ENCODE measurements at regions not wholly inside any gene's neighbourhood (a gene's known extent, or its start where the extent isn't known, plus 50 kb on each side); places are given as distances from the start of the nearest gene placed in this dataset.

DNA sequence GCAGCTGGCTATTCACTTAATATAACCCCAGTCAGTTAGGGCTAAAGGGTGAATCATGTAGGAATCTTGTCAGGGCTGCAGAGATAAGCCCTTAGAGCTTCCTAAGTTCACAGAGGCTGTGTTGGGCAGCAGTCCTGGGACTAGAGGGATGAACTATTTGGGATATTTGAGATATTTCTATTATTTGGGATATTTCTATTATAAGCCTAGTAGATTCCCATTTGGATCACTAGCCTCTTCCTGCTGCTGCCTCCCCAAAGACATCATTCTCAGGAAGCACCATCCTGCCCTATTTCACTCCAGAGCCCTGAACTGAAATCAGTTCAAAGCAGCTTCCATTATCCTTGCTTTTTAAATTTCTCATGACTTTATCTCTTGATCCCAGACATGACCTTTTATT, 501.3 kb downstream of the NUF2 start:
- DNase-seq: no peak

DNA sequence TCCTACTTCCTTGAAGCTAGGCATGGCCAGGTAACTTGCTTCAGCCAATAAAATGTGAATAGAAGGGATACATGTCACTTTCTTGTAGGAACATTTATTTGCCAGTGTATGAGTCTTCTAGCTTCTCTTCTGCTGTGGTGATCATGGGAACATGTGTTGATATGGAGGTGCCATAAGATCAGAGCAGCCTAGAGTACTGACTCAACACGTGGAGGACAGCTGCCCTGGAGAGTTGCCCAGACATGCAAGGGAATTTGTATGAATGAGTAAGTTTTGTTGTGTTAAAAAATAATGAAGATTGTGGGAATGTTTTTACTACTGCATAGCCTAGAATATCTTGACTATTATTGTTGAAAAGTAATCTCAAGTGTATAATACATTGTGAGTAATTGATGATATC, 502.3 kb downstream of the NUF2 start:
- peak; percentile 96 for DNase-seq

DNA sequence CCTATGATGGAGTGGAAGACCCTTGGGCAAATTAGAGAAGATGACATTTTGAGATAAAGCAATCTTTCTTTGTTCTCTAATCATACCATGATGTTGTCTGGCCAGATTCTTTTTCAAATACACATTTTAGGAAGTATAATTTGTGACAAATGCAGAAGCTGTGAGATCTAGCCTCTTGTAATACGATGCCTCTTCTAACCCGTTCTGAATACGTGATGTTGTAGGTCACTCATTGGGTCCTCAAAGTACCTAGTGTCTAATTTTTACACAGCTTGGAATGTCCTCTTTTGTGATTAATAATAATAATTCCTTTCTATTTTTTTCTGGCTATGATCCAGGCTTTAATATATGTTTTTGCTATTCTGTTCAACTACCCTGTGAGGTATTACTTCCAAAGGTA, 502.7 kb downstream of the NUF2 start:
- no peak for DNase-seq

DNA sequence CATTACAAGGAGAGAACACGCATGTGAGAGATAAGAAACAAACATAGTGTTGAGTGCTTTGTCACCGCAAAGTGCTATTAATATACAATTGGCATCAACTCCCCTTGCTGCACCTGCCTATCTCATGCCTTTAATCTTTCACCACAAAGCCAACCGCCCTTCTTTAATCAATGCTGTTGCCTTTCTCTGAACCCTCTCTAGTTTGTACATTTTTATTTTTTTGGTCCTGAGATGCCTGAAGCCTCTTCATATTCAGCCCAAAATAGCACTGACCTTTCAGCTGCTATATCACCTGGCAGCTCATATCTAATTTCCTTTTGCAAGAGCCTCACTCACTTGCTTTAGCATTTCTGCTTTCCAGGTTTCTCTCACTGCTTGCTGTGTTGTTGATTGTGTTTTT, 504.7 kb downstream of the NUF2 start:
- no peak for DNase-seq

DNA sequence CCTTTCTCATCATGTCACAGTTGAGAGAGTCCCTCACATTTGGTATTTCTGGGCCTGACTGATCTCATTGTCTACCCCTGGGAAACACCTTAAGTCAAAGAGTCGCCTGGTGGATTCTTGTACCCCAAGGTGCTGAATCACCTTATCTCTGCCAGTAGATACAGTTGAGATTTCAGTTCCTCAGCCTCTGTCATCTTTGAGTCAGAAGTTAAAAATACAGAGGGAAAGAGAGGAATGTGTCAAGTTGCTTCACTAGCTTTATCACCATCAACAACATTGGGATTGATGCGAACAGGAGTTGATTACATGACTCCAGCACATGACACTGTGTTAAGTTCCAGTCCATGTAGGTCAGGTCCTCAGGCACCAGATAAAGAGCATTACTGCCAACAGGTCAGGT, 513.0 kb downstream of the NUF2 start:
- DNase-seq: peak; percentile 18

DNA sequence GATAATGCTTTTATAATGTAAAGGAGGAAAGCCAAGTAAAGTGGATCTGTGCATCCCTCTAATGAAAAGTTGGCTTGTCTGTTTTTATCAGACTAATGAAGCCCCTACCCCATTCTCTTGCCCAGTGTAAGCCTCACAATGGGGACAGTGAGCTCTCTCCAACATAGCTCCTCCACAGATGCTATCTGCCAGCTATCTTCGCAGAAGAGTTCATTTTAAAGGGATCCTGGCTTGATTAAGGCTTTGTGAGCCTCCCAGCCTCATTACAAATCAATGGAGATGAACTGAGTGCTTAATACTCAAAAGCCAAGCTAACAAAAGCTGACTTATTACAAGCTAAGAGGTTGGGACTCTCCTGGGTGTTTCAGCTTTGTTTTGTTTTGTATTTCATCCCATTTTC, 514.7 kb downstream of the NUF2 start:
- no peak for DNase-seq

DNA sequence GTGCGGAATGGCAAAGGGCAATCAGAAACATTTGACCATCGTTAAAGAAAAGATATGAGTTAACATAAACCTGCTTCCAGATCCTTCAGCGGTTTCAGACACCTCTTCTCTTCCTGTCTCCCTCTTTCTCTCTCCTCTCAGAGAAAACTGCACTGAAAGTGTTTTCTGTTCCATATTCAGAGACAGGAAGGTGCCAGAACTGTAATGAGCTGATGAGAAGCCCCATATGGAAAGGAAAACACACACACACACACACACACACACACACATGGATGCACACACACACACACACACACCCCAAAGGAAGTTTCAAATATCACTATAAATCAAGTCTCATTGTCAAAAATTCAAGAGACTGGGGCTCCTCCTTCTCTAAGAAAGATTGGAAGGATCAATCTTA, 515.5 kb downstream of the NUF2 start:
- no peak for DNase-seq

DNA sequence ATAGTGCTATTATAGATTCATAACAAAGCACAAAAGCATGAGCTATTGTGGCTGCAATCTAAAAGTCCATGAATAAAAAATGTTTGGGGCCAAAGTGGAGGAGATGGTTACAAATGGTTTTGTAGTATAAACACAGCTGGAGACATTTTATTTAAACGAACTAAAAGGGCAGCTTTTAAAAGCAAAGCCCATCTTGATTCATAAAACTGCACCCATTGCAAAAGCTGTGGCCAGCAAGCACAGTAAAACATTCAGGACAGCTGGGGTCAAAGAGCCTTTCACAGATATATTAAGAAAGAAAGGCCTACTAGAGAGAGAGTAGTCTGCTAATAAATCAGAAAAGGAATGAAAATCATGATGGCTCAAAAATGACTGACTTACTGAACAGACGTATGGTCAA, 520.8 kb downstream of the NUF2 start:
- peak; percentile 51 for DNase-seq

DNA sequence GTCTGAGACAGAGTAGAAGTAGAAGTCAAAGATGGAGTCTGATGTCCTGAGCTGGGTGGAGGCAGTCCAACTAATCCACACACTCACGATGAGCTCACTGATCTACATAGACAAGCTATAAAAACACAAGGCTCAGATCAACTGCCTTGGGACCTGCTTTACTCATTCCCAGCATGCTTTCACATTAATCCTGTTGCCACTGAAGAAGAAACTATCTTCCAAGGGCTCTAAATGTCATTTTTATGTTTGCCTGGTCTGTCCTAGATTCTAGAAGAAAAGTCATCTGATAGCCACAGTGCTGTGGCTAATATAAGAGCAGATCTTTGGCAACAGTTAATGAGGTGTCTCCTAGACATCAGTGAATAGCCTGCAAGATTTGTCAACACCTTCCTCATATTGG, 522.7 kb downstream of the NUF2 start:
- DNase-seq: peak; percentile 90

DNA sequence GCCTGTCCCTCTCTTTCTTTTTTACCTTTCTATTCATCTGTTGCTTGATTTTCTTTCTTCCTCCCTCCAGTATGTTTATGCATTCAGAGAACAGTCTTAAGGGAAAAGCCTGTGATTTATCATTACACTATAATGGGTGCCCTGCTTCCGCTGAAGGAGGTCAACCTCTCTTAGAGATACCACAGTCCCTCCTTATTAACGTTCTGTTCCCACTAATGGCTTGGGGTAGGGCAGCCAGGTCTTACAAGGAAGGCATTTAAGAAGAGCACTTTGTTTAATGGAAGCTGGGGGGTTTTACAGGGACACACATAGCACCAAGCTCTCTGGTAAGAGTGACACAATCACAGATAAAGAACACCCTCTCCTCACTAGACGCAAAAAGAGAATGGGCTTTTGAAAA, 523.5 kb downstream of the NUF2 start:
- no peak for DNase-seq

DNA sequence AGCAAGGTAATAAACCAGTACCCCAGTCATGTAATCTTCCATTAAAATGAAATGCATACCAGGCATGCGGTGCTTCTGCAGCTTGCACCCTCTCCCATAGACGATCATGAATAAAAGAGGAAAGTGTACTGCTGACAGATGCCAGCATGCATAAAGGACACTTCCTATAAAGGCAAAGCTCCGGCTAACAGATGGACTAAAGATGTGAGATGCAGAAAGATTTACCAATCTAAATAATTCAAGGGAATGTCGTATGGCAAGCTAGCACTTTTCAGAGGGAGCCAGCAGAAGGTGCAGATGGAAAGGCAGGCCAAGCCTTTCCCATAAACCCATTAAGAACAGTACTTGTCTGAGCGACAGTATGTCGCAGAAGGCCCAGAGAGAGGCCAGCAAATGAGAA, 542.0 kb downstream of the NUF2 start:
- DNase-seq: no peak

DNA sequence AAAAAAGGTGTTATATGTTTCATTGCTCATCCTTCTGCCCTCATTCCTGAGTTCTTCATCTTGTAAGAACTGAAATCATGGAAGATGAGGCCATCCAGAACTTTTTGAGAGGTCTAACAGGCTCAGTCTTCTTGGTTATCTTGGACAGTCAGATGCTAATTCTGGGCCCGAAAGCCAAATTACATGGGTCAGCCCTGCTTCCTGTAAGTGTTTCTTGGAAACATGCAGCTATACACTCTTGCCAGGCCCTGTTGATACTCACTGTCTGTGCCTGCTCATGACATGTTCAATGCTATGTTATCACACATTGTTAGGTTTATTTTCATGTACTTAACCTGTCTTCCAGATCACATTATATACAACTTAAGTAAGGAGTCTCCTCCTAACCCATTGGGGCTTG, 542.5 kb downstream of the NUF2 start:
- no peak for DNase-seq

DNA sequence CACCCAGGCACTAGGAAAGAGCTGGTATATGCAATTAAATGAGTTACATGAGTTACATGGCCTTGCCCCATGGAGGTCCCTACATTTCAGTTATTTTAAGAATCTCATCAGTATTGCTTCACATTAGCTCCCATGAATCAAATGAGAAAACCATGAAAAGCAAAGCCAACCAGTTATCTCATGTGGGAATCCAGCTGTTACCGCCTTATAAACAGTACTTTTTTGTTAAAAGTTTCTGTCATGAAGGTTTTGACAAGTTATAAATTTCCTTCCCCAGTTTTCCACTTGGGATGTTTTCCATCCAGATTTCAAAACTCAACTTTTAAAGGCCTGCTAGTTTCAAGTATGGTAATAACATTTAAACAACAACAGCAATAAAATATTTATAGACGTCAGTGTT, 544.8 kb downstream of the NUF2 start:
- no peak for DNase-seq

DNA sequence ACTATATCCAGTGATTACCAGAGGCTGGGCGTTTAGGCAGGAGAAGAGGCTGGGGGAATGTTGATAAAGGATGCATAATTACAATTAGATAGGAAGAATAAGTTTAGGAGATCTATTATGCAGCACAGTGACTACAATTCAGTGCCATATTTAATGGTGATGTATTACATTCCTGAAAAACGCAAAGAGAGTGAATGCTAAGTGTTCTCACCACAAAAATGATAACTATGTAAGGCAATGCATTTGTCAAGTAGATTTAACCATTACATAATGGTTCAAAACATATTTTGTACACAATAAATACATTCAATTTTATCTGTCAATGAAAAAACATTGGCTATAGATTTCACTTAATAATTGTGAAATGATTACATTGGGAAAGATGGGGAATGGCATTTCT, 548.9 kb downstream of the NUF2 start:
- DNase-seq: peak; percentile 73

DNA sequence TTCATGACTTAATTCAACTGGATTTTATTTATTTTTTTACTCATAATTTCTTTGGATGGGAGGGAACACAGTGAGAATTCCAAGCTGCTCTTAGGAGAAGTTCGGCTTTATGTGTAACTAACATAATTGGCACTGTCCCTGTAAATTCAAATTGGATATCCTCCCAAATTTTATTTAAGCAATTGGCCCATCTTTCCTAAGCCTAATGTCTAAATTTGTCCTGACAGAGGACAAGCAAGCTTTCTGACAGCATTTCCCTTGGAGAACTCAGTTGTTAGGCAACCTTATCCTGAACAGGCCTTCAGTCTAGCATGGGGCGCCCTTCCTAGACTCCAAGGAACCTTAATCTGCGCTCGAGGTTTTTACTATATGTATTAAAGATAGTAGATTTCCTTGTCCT, 550.3 kb downstream of the NUF2 start:
- peak; percentile 33 for DNase-seq

DNA sequence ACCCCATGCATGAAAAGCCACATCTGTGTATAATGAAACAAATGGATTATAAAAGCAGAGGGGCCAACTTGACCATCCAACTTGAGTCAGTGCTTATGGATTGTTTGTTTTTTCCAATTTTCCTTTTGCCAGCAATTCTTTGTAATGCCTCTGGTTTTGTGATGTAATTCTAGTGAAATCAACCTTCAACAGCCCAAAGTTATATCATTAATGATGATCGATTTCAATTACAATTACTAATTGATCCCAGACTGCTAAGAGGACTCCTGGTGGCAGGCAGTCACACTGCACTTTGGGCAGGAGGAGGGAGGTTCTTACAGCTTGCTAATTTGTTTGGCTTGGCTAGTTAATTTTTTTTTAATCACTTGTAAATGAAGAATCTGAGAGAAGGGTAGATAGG, 552.3 kb downstream of the NUF2 start:
- DNase-seq: peak; percentile 34

DNA sequence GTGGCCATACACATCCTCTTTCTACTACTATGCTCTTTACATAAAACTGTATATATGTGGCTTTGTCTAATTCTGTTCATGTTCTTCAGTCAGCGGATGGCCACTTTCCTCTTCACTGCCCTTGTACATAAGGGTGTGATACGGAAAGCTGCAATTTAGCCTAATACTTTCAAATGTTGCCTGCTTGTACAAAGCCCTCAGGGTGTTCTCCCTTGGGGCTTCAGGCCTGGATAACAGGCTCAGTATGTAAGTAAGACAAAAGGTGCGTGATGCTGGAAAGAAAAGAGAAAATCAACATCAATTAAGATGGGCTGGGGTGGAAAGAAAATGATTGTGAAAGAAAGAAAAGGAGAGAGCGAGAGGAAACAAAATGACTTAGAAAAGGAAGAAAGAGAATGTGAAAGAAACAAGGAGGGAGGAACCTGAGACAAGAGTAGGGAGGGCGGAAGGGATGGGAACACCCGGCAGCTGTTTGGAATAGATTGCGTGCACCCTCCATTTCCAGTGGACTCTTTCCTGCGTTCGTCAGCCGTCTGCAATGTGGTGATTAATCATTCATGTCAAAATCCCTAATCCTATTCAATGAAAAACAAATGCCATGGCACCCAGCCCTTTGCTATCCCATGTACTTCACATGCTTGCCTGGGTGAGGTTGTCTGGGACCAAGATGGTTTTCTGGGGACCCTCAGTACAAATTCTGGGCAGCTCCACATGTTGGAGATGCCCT, 553.6 kb downstream of the NUF2 start:
- peak; percentile 98 for DNase-seq

DNA sequence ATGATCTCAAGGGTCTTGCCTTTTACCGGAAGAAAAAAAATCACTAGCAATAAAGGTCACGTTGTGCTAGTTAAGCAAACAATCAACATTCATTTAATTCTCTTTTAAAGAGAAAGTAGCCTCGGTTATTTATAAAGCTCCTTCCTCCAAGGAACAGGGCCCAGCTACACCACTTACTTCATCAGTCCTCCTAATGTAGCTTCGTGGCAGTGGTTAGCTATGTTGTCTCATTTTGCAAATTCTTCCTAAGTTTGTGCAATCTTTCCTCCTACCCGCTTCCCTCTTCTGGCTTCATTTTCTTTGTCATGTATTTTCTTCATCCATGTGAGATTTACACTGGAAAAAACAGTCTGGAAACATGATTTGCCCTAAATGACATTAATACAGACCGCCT, 554.2 kb downstream of the NUF2 start:
- DNase-seq: peak; percentile 88

DNA sequence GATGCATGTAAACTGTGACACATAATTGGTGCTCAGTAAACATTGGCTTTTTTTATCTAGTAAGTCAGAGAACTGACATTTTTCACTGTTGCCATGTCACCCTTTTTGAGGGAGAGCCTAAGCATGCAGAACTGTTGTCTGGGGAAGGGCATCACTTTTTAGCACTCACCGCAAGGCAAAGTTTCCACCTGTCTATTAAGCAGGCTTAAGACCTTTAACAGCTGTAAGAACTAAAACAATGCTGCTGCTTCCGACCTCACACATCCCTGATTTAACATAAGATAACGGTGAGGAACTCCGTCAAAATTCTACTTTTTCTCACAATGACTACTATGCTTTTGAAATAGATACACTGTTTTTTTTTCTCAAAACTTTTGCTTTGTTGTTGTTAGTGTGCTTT, 554.8 kb downstream of the NUF2 start:
- no peak for DNase-seq

DNA sequence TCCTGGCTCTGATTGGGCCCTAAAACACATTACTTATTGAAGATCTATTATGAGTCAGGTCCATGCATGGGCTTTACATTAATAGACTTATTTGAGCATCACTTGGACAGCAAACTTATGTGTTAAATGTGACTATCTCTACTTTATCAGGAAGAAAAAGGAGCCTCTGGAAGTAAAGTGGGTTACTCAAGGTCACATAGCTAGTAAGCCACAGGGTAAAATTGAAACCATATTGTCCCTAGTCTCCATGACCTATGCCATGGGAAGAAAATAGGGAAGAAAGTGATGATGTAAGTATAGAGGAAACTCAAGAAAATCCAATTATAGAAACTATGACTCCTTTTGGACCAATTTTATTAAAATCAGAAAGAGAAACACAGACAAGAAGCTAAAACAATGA, 555.3 kb downstream of the NUF2 start:
- peak; percentile 72 for DNase-seq

DNA sequence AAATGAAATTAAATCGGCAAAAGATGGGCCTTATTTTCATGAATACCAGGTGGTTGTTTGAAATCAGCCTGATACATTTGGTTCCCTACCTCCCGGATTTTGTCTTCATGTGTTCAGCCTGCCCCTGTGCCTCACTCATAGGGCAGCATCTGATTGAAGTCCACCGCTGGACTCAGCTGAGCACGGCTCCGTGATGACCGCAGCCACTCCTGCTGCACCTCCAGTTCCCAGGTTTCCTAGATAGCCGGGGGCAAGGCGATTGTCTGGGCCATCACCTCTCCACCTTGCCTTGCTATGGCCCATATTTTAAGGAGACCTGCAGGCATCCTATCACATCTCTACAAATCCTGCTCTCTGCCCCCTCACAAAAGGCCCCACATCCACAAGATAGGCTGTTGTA, 563.8 kb downstream of the NUF2 start:
- no peak for DNase-seq

DNA sequence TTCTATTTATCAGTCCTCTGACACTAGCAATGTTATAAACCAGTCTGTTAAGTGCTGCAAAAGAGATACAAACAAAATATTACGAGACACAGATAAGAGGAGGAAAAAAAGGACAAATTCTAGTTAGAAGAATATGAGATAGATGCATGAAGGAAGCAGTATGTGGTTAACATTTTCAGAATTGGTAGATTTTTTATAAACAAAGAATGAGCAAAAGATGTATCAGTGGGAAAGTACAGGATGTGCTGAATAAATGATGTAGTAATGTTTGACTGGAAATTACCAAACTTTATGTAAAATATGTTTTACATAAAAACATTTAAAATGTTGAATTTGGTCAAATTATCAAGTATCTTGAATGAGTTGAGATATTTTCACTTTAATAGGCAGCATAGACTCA, 574.2 kb downstream of the NUF2 start:
- peak; percentile 56 for DNase-seq

DNA sequence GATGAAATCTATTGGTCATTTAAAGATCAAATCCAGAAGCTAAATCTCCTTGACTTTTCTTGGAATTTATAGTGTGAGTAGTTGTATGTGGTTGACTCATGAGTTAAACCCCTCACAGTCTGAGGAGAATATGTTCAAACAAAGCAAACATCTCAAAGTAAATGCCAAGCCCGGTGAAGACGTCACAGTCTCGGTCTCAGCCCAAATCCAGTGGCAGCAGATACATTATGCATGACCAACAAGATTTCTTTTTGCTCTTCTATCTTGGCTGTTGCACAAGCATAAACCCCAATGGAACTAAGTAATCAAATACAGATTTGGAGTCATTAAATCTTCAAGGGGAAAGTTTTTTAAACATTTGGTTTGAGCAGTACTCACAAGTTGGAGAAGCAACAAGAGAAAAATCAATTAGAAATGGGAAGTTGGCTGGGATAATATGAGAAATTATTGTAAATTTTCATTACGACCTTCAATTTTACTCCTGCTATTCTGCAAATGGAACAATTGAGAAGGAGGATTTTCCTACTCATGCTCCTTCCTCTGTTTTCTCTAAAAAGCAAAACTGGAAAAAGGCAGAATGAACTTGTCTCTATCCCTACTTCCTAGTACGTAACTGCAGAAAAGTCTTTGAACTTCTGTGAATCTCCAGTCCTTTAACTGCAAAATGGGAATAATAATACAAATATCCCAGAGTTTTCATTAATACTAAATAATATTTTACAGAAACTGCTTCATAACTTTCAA, 575.8 kb downstream of the NUF2 start:
- peak; percentile 88 for DNase-seq

DNA sequence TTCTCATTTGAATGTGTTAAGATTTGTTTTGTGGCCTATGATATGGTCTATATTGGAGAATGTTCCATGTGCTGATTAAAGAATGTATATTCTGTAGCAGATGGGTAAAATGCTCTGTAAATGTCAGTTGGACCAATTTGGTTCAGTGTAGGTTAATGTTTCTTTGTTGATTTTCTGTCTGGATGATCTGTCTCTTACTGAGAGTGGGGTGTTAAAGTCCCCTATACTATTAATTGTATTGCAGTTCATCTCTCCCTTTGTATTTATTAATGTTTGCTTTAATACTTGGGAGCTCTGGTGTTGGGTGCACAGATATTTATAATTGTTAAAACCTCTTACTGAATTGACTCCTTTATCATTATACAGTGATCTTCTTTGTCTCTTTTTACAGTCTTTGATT, 584.5 kb downstream of the NUF2 start:
- no peak for DNase-seq
